Right lobe of liver (tissue), 6 donors: ENCODE measurements at regions not wholly inside any gene's neighbourhood (a gene's known extent, or its start where the extent isn't known, plus 50 kb on each side); places are given as distances from the start of the nearest gene placed in this dataset.

ENCODE experiments used
- ATAC-seq, 4 donors: fragments of 200-7000 bp; cut with Tn5 transposase; one replicate each; pipeline ENCODE4 v1.9.1; 2020; ENCODE audit warnings: mild to moderate bottlenecking in 4 of 4, moderate library complexity in 4 of 4
- DNase-seq, 3 donors: peaks; one replicate each; pipeline ENCODE4 v3.0.0-alpha.2; 2020
- H3K27ac ChIP-seq, 3 donors: fragments of 200-600 bp; one replicate each; pipeline ENCODE4 v1.8.0; 2022
- H3K27me3 ChIP-seq, 2 donors: fragments of 200-600 bp; one replicate each; pipeline ENCODE4 v1.8.0; 2022
- H3K36me3 ChIP-seq, 4 donors: fragments of 200-600 bp; sonication (generic) in 1 of 4; one replicate each; pipeline versions ENCODE4 v1.5.1 to v1.8.0; 2017 to 2022; ENCODE audit warnings: control low read depth in 1 of 4
- H3K4me1 ChIP-seq, 4 donors: fragments of 200-600 bp; sonication (generic) in 1 of 4; one replicate each; pipeline versions ENCODE4 v1.5.1 to v1.8.0; 2017 to 2022; ENCODE audit warnings: control low read depth in 1 of 4
- H3K4me3 ChIP-seq, 3 donors: fragments of 200-600 bp; one replicate each; pipeline ENCODE4 v1.8.0; 2022
- H3K9me3 ChIP-seq, 4 donors: fragments of 200-600 bp; sonication (generic) in 1 of 4; one replicate each; pipeline versions ENCODE4 v1.5.1 to v1.8.0; 2017 to 2022; ENCODE audit warnings: control low read depth in 1 of 4
- CTCF ChIP-seq, 4 donors: fragments of 200-600 bp in 3 of 4; fragments of 450-650 bp in 1 of 4; IDR thresholded peaks; one replicate each; pipeline versions ENCODE4 v1.5.1 to v1.8.0; 2016 to 2022; ENCODE audit warnings: antibody characterized with exemption in 4 of 4, mild to moderate bottlenecking in 2 of 4
- POLR2A ChIP-seq: fragments of 450-650 bp; IDR thresholded peaks from one replicate; pipeline ENCODE4 v1.6.1; 2017; ENCODE audit warnings: antibody characterized with exemption, mild to moderate bottlenecking
- WGBS: methylation state at CpG from one replicate; pipeline ENCODE4 v1.1.6; 2018; ENCODE audit warnings: low coverage, low lambda C conversion rate; ENCODE audit not compliant: insufficient coverage; ENCODE audit errors: missing lambda C conversion rate; 5-methylcytosine and 5-hydroxymethylcytosine counted together
- intact Hi-C, 2 donors: fragments of 100-400 bp; cut with DNase I; formaldehyde crosslinking; loops; one replicate each; pipeline versions ENCODE4 v1.11.2 to v1.14.1; 2022
- donor health status: DM: no; HTN: yes; CAD: no.
- donor health status: DM: no; HTN: no; CAD: no.
- donor health status: DM: no; HTN: no; CAD: no.
- donor health status: DM: no; HTN: yes; CAD: no.
- donor health status: DM: no; HTN: yes; CAD: no.

GRCh38 chr2:142725386-142725785 is 152.1 kb upstream of the KYNU start:
- 84% methylated on average over 2 of the region's 2 CpGs for WGBS
- intact Hi-C loops, result no loop called here
- TF ChIP-seq POLR2A (no peak), CTCF (IDR thresholded peaks at IDR 0.05) (no peak)
- Histone ChIP-seq H3K4me1 (no peaks in the 10 kb centered on the region), H3K4me3 (no peak overlapping the region), H3K36me3 (no peaks in the 10 kb centered on the region), H3K27me3 (no peaks in the 10 kb centered on the region), H3K9me3 (no peaks in the 10 kb centered on the region), H3K27ac (no peak overlapping the region)
- ATAC-seq (no peak), DNase-seq (no peak)

- 49% methylated on average over 2 of the region's 2 CpGs for WGBS
- no peak for DNase-seq
- intact Hi-C loops, result no loop called here
- Histone ChIP-seq H3K36me3 (no peaks in the 10 kb centered on the region), H3K4me1 (no peaks in the 10 kb centered on the region), H3K4me3 (no peak overlapping the region), H3K9me3 (no peaks in the 10 kb centered on the region), H3K27ac (no peak overlapping the region), H3K27me3 (no peaks in the 10 kb centered on the region)
- TF ChIP-seq CTCF (IDR thresholded peaks at IDR 0.05) (no peak), POLR2A (no peak)
- no peak for ATAC-seq
These were observed 152.6 kb upstream of the KYNU start for GRCh38 chr2:142724713-142725349.

GRCh38 chr2:142724186-142724585 is 153.3 kb upstream of the KYNU start:
- intact Hi-C loops, result no loop called here
- DNase-seq, result no peak
- Histone ChIP-seq H3K9me3 (no peaks in the 10 kb centered on the region), H3K27ac (no peak overlapping the region), H3K36me3 (no peaks in the 10 kb centered on the region), H3K4me1 (no peaks in the 10 kb centered on the region), H3K4me3 (no peak overlapping the region), H3K27me3 (no peaks in the 10 kb centered on the region)
- TF ChIP-seq CTCF (IDR thresholded peaks at IDR 0.05) (no peak), POLR2A (no peak)
- ATAC-seq, result no peak

GRCh38 chr2:142723236-142723635 is 154.2 kb upstream of the KYNU start:
- Histone ChIP-seq H3K27me3 (no peaks in the 10 kb centered on the region), H3K36me3 (no peaks in the 10 kb centered on the region), H3K4me1 (no peaks in the 10 kb centered on the region), H3K4me3 (no peak overlapping the region), H3K9me3 (no peaks in the 10 kb centered on the region), H3K27ac (no peak overlapping the region)
- TF ChIP-seq CTCF (IDR thresholded peaks at IDR 0.05), result no peak
- TF ChIP-seq POLR2A, result no peak
- 64% methylated on average over 1 of the region's 1 CpG for WGBS
- DNase-seq (no peak), ATAC-seq (no peak)
- intact Hi-C loops, result no loop called here

- Histone ChIP-seq H3K4me3 (no peak overlapping the region), H3K27ac (no peak overlapping the region), H3K4me1 (no peaks in the 10 kb centered on the region), H3K27me3 (no peaks in the 10 kb centered on the region), H3K9me3 (no peaks in the 10 kb centered on the region), H3K36me3 (no peaks in the 10 kb centered on the region)
- ATAC-seq (no peak), DNase-seq (no peak)
- intact Hi-C loops, result no loop called here
- TF ChIP-seq CTCF (IDR thresholded peaks at IDR 0.05), result no peak
- TF ChIP-seq POLR2A, result no peak
These were observed 154.9 kb upstream of the KYNU start for GRCh38 chr2:142722569-142722968.
